GM18867 (cell line): ENCODE measurements at regions not wholly inside any gene's neighbourhood (a gene's known extent, or its start where the extent isn't known, plus 50 kb on each side); places are given as distances from the start of the nearest gene placed in this dataset.

Experiments
- ATAC-seq: cut with Tn5 transposase; IDR thresholded peaks from one replicate; pipeline ENCODE4 v1.9.1; 2021; ENCODE audit warnings: mild to moderate bottlenecking, moderate library complexity; ENCODE audit not compliant: unreplicated experiment

GRCh38 chr1:239268941-239269340 lies 117.4 kb upstream of the CHRM3 start:
- no peak for ATAC-seq

- no peak for ATAC-seq
Observed at GRCh38 chr1:239268007-239268406, 118.4 kb upstream of the CHRM3 start.

- no peak for ATAC-seq
Observed at GRCh38 chr1:239263801-239264200, 122.6 kb upstream of the CHRM3 start.

- ATAC-seq: no peak
Observed at GRCh38 chr1:239262538-239262937, 123.8 kb upstream of the CHRM3 start.

GRCh38 chr1:239261521-239261920 lies 124.8 kb upstream of the CHRM3 start:
- ATAC-seq: no peak

GRCh38 chr1:239260842-239261241 lies 125.5 kb upstream of the CHRM3 start:
- no peak for ATAC-seq

GRCh38 chr1:239255628-239256160 lies 130.7 kb upstream of the CHRM3 start:
- no peak for ATAC-seq

- no peak for ATAC-seq
Observed at GRCh38 chr1:239254999-239255398, 131.4 kb upstream of the CHRM3 start.

- no peak for ATAC-seq
Observed at GRCh38 chr1:239253032-239253431, 133.3 kb upstream of the CHRM3 start.

- no peak for ATAC-seq
Observed at GRCh38 chr1:239250353-239251035, 135.9 kb upstream of the CHRM3 start.

GRCh38 chr1:239247285-239247684 lies 139.1 kb upstream of the CHRM3 start:
- ATAC-seq: no peak

GRCh38 chr1:239244084-239244483 lies 142.3 kb upstream of the CHRM3 start:
- ATAC-seq: no peak

- no peak for ATAC-seq
Observed at GRCh38 chr1:239243006-239243405, 143.4 kb upstream of the CHRM3 start.

- no peak for ATAC-seq
Observed at GRCh38 chr1:239242404-239242803, 144.0 kb upstream of the CHRM3 start.

GRCh38 chr1:239240736-239241135 lies 145.6 kb upstream of the CHRM3 start:
- no peak for ATAC-seq

GRCh38 chr1:239239529-239239928 lies 146.8 kb upstream of the CHRM3 start:
- no peak for ATAC-seq

- no peak for ATAC-seq
Observed at GRCh38 chr1:239237912-239238311, 148.5 kb upstream of the CHRM3 start.

GRCh38 chr1:239233626-239234025 lies 152.7 kb upstream of the CHRM3 start:
- no peak for ATAC-seq

GRCh38 chr1:239232921-239233320 lies 153.4 kb upstream of the CHRM3 start:
- ATAC-seq: no peak

- no peak for ATAC-seq
Observed at GRCh38 chr1:239228451-239228850, 157.9 kb upstream of the CHRM3 start.

- no peak for ATAC-seq
Observed at GRCh38 chr1:239225396-239225795, 161.0 kb upstream of the CHRM3 start.

- no peak for ATAC-seq
Observed at GRCh38 chr1:239224100-239224499, 162.3 kb upstream of the CHRM3 start.

GRCh38 chr1:239222999-239223398 lies 163.4 kb upstream of the CHRM3 start:
- no peak for ATAC-seq
